Kidney epithelial cell (primary cell): ENCODE measurements at regions not wholly inside any gene's neighbourhood (a gene's known extent, or its start where the extent isn't known, plus 50 kb on each side); places are given as distances from the start of the nearest gene placed in this dataset.
A peak's percentile ranks its signal among the peaks of the same experiment; 100 is the strongest.

Experiments
- DNase-seq: peaks from one replicate; pipeline ENCODE4 v3.0.0-alpha.2; 2010; ENCODE audit warnings: low read depth
- H3K27me3 ChIP-seq: 2 replicates; pipeline ENCODE4 v1.6.0; 2011; ENCODE audit warnings: low read length; ENCODE audit not compliant: control insufficient read depth, insufficient read depth
- H3K36me3 ChIP-seq: 2 replicates; pipeline ENCODE4 v1.5.1; 2011; ENCODE audit warnings: low read length; ENCODE audit not compliant: control insufficient read depth, insufficient read depth
- H3K4me3 ChIP-seq: 2 replicates; pipeline ENCODE4 v1.5.1; 2011; ENCODE audit warnings: low read depth, mild to moderate bottlenecking, control low read depth, low read length
- CTCF ChIP-seq: IDR thresholded peaks from 2 replicates; pipeline ENCODE4 v1.5.1; 2011; ENCODE audit warnings: mild to moderate bottlenecking, moderate library complexity, low read length, control low read depth, inconsistent platforms; ENCODE audit not compliant: insufficient read depth, poor library complexity, severe bottlenecking

DNA sequence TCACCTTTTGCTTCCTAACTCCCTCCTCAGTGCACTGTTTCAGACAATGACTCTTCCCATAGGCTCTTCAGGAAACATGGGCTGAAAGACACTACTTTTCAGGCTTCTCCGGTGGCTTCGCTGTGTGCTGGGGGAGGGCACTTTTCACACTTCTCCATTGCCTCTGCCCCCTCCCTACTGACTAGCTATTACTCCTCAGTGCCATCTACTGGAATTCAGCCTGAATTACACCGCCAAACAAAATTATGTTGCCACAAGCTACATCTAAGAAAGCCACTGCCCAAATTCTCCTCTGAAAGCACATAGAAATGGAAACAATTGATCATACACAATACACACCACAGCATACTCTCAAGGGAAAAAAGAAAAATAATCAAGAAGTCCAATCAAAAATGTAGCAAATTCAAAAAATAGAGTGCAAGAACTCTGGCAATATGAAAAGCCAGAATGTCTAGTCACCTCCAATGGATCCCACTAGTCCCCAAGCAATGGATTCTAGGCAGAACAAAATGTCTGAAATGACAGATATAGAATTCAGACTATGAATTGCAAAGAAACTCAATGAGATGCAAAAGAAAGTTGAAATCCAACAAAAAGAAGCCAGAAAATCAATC lies 1139.4 kb upstream of the GYPC start:
- TF ChIP-seq CTCF, result peak; percentile 58
- no peak overlapping the region for H3K4me3 ChIP-seq
- H3K27me3 ChIP-seq, result no peaks in the 10 kb centered on the region
- DNase-seq, result no peak
- no peaks in the 10 kb centered on the region for H3K36me3 ChIP-seq

DNA sequence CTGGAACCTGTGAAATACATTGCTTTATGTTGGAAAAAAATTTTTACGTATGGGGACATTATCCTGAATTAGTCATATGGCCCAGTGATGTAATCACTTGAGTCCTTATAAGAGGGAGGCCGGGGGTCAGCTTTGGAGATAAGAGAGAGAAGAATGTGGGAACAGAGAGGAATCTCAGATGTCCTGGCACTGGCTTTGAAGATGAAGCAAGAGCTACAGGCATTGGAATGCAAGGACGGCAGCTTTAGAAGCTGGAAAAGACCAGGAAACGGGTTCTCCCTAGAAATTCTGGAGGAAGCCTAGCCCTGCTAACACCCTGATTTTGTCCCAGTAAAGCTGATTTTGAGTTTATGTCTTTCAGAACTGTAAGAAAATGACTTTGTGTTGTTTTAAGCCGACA lies 1129.9 kb upstream of the GYPC start:
- H3K36me3 ChIP-seq, result no peaks in the 10 kb centered on the region
- H3K27me3 ChIP-seq, result no peaks in the 10 kb centered on the region
- TF ChIP-seq CTCF, result no peak
- H3K4me3 ChIP-seq, result no peak overlapping the region
- DNase-seq, result no peak

DNA sequence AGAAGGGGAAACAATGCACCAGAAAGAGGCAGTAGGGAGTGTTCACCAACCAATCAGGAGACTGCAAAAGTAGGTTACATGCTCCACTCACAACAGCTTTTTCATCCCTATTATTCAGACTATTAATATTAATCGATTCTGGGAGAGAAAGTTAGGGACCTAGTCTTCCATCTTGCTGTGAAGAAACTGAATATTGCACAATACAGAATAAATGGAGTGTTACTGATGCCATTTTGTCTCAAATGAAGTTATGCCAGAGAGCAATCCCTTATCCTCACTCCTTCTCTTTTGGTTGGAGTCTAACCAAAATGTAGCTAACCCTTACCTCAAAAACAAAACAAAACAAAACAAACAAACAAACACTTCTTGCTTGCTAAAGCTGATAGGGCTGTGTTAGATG lies 1120.9 kb upstream of the GYPC start:
- no peak for TF ChIP-seq CTCF
- DNase-seq, result no peak
- no peak overlapping the region for H3K4me3 ChIP-seq
- H3K27me3 ChIP-seq, result no peaks in the 10 kb centered on the region
- H3K36me3 ChIP-seq, result no peaks in the 10 kb centered on the region

DNA sequence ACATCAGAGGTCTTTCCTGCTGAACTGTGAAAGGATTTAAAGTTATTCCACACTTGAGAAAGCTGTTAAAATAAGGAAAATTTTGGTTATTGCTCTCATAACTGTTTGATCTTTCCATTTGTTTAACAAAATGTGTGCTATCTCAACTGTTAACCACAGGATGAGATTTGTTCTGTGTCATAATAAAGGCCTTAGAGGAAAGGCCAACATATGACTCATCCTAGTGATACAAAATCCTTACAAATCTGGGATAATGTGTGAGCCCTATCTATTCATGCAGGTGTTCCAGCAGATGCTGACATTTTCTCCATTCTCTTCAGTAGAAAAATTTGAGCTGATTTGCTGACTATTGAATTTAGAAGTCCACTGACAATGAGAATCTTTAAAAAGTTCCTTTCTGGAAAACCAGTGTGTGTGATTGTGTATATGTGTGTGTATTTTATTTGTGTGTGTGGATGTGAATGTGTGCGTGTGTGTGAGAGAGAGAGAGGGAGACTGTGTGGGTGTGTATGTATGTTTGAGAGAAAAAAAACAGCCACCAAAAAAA lies 1111.9 kb upstream of the GYPC start:
- TF ChIP-seq CTCF, result no peak
- Histone ChIP-seq H3K36me3 (no peaks in the 10 kb centered on the region), H3K4me3 (no peak overlapping the region), H3K27me3 (no peaks in the 10 kb centered on the region)
- no peak for DNase-seq

DNA sequence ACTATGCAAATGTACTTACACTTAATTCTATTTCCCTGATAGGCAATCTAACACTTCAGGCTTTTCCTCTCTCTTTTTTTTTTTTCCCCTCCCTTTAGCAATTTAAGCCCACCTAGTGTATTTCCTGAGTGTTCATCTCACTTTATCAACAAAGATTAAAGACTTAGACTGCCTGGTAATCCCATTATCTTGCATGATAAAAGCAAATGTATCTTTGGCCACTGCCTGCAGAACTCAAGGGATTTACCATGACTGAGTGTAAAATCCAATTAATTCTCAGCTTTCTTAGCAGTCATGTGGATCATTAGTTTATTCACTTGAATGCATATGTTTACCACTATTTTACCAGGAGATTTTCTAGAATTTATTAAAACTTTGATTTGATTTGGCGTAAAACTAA lies 1102.2 kb upstream of the GYPC start:
- H3K36me3 ChIP-seq, result no peaks in the 10 kb centered on the region
- no peak for DNase-seq
- H3K4me3 ChIP-seq, result no peak overlapping the region
- no peak for TF ChIP-seq CTCF
- no peaks in the 10 kb centered on the region for H3K27me3 ChIP-seq

GRCh38 chr2:125554956-125555355 lies 1101.0 kb upstream of the GYPC start:
- TF ChIP-seq CTCF, result no peak
- no peak for DNase-seq
- H3K27me3 ChIP-seq, result no peaks in the 10 kb centered on the region
- H3K36me3 ChIP-seq, result no peaks in the 10 kb centered on the region
- no peak overlapping the region for H3K4me3 ChIP-seq
